ENCODE measurements at regions not wholly inside any gene's neighbourhood (a gene's known extent, or its start where the extent isn't known, plus 50 kb on each side); places are given as distances from the start of the nearest gene placed in this dataset.

GRCh38 chr4:111775556-111776297 is 369.5 kb upstream of the FAM241A start:
- TF ChIP-seq CTCF (IDR thresholded peaks at IDR 0.05; ENCODE audit: low read depth, low read length, missing control alignments): no peak

DNA sequence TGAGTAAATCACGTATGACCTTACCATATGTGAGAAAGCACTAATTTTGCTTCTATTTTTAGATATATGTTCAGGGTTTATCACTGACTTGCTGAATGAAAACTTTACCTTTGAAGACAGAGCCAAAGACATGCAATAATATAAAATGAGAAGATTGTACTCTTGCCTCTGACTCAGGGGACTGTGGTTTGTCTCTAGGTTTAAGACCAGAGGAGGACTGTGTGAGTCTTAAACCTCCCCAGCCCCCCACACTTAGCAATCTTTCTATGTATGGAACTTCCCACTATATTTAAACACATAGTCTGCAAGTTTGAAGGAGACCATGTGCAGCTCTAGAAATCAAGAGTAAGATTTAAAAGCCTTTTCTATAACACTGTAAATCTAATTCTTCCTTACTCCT is 368.7 kb upstream of the FAM241A start:
- DNase-seq (ENCODE audit: extremely low read depth, low read depth): no peak
- no peak overlapping the region for H3K4me3 ChIP-seq (replicated peaks; ENCODE audit: low read depth, low read length)
- TF ChIP-seq CTCF (IDR thresholded peaks at IDR 0.05; ENCODE audit: low read depth, low read length, missing control alignments): no peak

More at GRCh38 chr4:111775556-111776297, 369.5 kb upstream of the FAM241A start:
- H3K4me3 ChIP-seq (replicated peaks; ENCODE audit: low read depth, low read length): no peak overlapping the region
- no peak for DNase-seq (ENCODE audit: extremely low read depth, low read depth)

DNA sequence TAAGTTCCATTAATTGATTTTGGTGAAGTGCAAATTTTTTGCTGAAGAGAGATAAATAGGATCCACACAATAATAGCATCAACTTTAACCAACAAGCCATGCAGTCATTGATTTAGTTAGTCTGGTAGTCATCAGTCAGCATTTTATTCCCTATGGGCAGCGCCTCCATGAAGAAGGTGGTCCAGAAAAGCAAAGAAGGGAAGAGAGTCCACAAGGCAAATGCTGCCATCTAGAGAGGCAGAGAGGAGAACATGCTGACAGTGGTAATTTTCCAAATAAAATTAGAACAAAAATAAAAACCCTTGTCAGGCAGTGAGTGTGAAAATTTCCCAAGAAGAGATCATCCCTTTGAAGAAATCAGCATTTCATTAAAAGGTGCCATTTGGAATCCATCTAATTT is 366.7 kb upstream of the FAM241A start:
- H3K4me3 ChIP-seq (replicated peaks; ENCODE audit: low read depth, low read length): no peak overlapping the region
- peak; percentile 33 for TF ChIP-seq CTCF (IDR thresholded peaks at IDR 0.05; ENCODE audit: low read depth, low read length, missing control alignments)
- no peak for DNase-seq (ENCODE audit: extremely low read depth, low read depth)

DNA sequence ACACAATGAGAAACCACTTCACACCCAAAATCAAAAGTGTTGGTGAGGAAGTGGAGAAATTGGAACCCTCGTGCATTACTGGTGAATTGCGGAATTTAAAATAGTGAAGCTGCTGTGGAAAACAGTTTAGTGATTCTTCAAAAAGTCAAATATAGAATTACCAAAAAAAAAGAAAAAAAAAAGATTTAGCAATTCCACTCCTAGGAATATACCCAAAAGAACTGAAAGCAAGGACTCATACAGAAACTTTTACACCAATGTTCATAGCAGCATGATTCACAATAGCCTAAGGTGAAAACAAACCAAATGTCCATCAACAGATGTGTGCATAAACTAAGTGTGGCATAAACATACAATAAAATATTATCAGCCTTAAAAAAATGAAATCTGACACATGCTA is 364.3 kb upstream of the FAM241A start:
- no peak for TF ChIP-seq CTCF (IDR thresholded peaks at IDR 0.05; ENCODE audit: low read depth, low read length, missing control alignments)
- no peak for DNase-seq (ENCODE audit: extremely low read depth, low read depth)
- no peak overlapping the region for H3K4me3 ChIP-seq (replicated peaks; ENCODE audit: low read depth, low read length)

DNA sequence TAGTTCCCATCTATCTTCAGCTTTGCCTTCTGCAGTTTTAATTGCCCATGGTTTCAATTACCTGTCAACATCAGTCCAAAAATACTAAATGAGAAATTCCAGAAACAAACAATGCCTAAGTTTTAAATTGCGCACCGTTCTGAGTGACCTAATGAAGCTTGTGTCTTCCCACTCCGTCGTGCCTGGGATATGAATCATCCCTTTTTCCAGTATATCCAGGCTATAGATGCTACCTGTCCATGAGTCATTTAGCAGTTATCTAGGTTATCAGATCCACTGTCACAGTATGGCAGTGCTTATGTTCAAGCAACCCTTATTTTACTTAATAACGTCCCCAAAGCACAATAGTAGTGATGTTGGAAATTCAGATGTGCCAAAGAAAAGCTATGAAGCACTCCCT is 363.6 kb upstream of the FAM241A start:
- no peak for TF ChIP-seq CTCF (IDR thresholded peaks at IDR 0.05; ENCODE audit: low read depth, low read length, missing control alignments)
- no peak overlapping the region for H3K4me3 ChIP-seq (replicated peaks; ENCODE audit: low read depth, low read length)
- DNase-seq (ENCODE audit: extremely low read depth, low read depth): no peak

GRCh38 chr4:111788099-111788498 is 357.2 kb upstream of the FAM241A start:
- no peak for TF ChIP-seq CTCF (IDR thresholded peaks at IDR 0.05; ENCODE audit: low read depth, low read length, missing control alignments)
- H3K4me3 ChIP-seq (replicated peaks; ENCODE audit: low read depth, low read length): no peak overlapping the region
- DNase-seq (ENCODE audit: extremely low read depth, low read depth): no peak

Measured in HFF-Myc (cell line).